Raji (cell line): ENCODE measurements at regions not wholly inside any gene's neighbourhood (a gene's known extent, or its start where the extent isn't known, plus 50 kb on each side); places are given as distances from the start of the nearest gene placed in this dataset.

Experiments
- POLR2A ChIP-seq: IDR thresholded peaks from 2 replicates; pipeline ENCODE4 v1.6.1; 2011; ENCODE audit warnings: low read depth, low read length, control low read depth; ENCODE audit not compliant: insufficient read depth

GRCh38 chr1:221795380-221795779 lies 53.5 kb upstream of the DUSP10 start:
- no peak for TF ChIP-seq POLR2A

GRCh38 chr1:221794935-221795334 lies 53.0 kb upstream of the DUSP10 start:
- no peak for TF ChIP-seq POLR2A

GRCh38 chr1:221794079-221794670 lies 52.3 kb upstream of the DUSP10 start:
- TF ChIP-seq POLR2A: no peak; the same call in 1 of the 2 replicates

GRCh38 chr1:221793439-221794078 lies 51.7 kb upstream of the DUSP10 start:
- no peak for TF ChIP-seq POLR2A

- TF ChIP-seq POLR2A: no peak
Measured at GRCh38 chr1:221791846-221792245, 50.0 kb upstream of the DUSP10 start.
